Ovary (tissue), 3 donors: ENCODE measurements at regions not wholly inside any gene's neighbourhood (a gene's known extent, or its start where the extent isn't known, plus 50 kb on each side); places are given as distances from the start of the nearest gene placed in this dataset.

Experiments
- CTCF ChIP-seq, 3 donors: fragments of 450-650 bp in 2 of 3; fragments of 200-600 bp in 1 of 3; IDR thresholded peaks; one replicate each; pipeline versions ENCODE4 v1.5.1 to v1.8.0; 2016 to 2022; ENCODE audit warnings: antibody characterized with exemption in 3 of 3, mild to moderate bottlenecking in 1 of 3
- EP300 ChIP-seq: sonication (generic); formaldehyde crosslinking; IDR thresholded peaks from one replicate; pipeline ENCODE4 v1.6.1; 2017; ENCODE audit warnings: antibody characterized with exemption
- POLR2A ChIP-seq: fragments of 450-650 bp; IDR thresholded peaks from one replicate; pipeline ENCODE4 v1.6.1; 2017; ENCODE audit warnings: antibody characterized with exemption, mild to moderate bottlenecking, moderate library complexity
- donor health status: DM: no; HTN: no; CAD: no.

DNA sequence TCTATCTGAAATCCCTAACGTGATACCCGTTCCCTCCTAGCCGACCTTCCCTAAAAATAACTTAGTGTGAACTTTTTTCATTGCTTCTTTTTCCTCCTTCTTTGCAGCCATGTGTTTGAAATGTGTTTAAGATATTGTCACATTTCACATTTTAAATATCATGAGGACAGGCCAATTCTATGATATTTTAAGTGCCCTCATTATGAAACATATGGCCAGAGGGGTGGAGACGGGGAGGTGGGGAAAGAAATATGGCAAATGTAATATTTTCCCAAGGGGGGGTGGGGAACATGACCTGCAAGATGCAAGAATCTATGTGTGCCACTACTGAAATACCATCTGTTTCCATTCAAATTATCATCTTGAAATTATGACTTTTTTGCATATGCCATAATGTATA lies 1039.2 kb downstream of the AGBL1 start:
- TF ChIP-seq CTCF (IDR thresholded peaks at IDR 0.05) (no peak), EP300 (no peak), POLR2A (no peak)
